ENCODE measurements at regions not wholly inside any gene's neighbourhood (a gene's known extent, or its start where the extent isn't known, plus 50 kb on each side); places are given as distances from the start of the nearest gene placed in this dataset.

DNA sequence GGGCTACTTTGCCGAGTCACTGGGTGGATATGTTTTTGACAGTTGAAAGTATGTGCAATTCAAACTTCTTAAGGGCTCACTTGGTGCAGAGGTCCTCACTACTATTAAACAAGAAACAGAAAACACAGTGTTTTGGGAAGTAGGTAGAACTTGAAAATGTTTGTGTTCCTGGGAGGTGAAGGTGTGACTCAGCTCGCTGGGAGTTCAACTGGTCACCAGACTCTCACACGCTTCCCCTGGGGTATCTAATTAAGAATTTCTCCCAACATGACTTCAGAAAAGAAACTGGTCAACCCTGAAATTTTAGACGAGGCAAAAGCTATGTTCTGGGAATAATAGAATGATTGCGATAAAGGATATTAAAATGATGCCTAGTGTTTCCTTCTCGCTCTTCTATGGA is 1039.8 kb upstream of the SEMA6D start:
- no peak for TF ChIP-seq EZH2 (IDR thresholded peaks at IDR 0.05; ENCODE audit: low read length, unreplicated experiment)
- TF ChIP-seq, protein P1, sequence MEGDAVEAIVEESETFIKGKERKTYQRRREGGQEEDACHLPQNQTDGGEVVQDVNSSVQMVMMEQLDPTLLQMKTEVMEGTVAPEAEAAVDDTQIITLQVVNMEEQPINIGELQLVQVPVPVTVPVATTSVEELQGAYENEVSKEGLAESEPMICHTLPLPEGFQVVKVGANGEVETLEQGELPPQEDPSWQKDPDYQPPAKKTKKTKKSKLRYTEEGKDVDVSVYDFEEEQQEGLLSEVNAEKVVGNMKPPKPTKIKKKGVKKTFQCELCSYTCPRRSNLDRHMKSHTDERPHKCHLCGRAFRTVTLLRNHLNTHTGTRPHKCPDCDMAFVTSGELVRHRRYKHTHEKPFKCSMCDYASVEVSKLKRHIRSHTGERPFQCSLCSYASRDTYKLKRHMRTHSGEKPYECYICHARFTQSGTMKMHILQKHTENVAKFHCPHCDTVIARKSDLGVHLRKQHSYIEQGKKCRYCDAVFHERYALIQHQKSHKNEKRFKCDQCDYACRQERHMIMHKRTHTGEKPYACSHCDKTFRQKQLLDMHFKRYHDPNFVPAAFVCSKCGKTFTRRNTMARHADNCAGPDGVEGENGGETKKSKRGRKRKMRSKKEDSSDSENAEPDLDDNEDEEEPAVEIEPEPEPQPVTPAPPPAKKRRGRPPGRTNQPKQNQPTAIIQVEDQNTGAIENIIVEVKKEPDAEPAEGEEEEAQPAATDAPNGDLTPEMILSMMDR (conservative IDR thresholded peaks at IDR 0.05; ENCODE audit: low read depth, low read length): no peak

Measured in PC-3 (cell line).